Cardiac septum (tissue), 1 donor: ENCODE measurements at regions not wholly inside any gene's neighbourhood (a gene's known extent, or its start where the extent isn't known, plus 50 kb on each side); places are given as distances from the start of the nearest gene placed in this dataset.
"Not testable (repeated sequence)": the region's sequence is repeated elsewhere in the genome, so short reads cannot be mapped to it uniquely, and the experiment has no call there.

Experiments used
- DNase-seq: peaks from one replicate; pipeline ENCODE4 v3.0.0-alpha.2; 2020; ENCODE audit warnings: low spot score
- intact Hi-C: fragments of 100-400 bp; cut with DNase I; formaldehyde crosslinking; loops from one replicate; pipeline ENCODE4 v1.14.0; 2022
- donor health status: DM: no; HTN: no; CAD: no.

GRCh38 chr11:92168936-92169335 is 55.7 kb upstream of the FAT3 start:
- DNase-seq, result no peak
- intact Hi-C loops, result no loop called here

DNA sequence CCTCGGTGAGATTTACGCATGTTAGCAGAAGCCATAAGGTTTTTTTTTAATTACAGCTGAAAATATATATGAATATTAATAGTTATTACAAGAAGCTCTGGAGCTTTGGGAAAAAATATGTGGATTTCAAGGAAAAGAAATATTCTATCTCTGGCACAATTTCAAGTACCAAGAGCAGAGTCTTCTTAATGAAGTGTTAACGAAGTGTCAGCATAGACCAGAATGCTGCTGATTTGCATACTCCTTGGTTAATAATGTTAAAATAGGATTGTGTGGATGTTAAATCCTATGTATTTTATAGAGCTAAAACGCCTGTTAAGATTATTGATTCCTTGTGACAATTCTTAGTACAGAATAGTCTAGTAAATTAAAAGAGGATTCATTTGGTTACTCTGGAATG is 57.0 kb upstream of the FAT3 start:
- DNase-seq, result no peak
- intact Hi-C loops, result no loop called here

- intact Hi-C loops, result no loop called here
- no peak for DNase-seq
These were observed 58.3 kb upstream of the FAT3 start for GRCh38 chr11:92166335-92166734.

DNA sequence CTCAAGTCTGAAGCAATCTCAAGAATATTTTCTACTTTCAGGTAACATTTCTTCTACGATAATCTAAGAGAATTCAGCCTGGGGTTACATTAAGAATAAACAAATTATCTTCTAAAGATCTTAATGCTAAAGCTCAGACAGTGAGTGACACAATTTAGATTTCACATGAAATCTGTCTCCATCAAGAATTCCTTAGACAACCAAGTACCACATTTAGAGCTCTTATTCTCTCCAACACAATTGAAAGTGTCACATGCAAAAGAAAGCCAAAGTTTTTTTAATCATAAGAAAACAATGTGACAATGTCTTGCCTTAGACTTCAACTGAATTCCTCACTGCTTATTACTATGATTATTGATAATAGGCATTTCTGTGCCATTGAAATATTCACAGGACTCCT is 60.7 kb upstream of the FAT3 start:
- DNase-seq, result no peak
- intact Hi-C loops, result no loop called here

- DNase-seq, result no peak
- intact Hi-C loops, result no loop called here
These were observed 61.8 kb upstream of the FAT3 start for GRCh38 chr11:92162776-92163175.

- DNase-seq, result no peak
- intact Hi-C loops, result no loop called here
These were observed 64.7 kb upstream of the FAT3 start for GRCh38 chr11:92159931-92160330.

DNA sequence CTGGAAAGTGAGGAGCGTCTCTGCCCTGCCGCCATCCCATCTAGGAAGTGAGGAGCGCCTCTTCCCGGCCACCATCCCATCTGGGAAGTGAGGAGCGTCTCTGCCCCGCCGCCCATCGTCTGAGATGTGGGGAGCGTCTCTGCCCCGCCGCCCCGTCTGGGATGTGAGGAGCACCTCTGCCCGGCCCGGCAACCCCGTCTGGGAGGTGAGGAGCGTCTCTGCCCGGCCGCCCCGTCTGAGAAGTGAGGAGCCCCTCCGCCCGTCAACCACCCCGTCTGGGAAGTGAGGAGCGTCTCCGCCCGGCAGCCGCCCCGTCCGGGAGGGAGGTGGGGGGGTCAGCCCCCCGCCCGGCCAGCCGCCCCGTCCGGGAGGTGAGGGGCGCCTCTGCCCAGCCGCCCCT is 67.2 kb upstream of the FAT3 start:
- intact Hi-C loops, DNase-seq: not testable (repeated sequence)

DNA sequence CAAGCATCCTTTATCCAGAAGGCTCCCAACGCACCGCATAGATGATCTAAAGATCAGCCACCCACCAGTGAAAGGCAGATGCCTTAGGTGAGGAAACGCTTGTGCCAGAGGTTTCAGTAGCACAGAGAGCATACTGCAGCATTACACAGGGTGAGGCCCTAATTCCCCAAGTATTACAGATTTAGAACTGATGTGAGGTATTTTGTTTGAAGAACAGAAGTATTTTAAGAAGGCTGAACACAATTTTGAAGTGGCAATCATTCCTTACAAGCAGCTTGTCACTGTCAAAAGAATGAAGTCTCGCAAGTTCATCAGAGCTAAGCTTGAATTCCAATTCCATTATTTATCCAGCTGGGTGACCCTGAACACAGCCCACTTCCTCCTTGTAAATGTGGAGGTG is 70.0 kb upstream of the FAT3 start:
- DNase-seq, result no peak
- intact Hi-C loops, result no loop called here

DNA sequence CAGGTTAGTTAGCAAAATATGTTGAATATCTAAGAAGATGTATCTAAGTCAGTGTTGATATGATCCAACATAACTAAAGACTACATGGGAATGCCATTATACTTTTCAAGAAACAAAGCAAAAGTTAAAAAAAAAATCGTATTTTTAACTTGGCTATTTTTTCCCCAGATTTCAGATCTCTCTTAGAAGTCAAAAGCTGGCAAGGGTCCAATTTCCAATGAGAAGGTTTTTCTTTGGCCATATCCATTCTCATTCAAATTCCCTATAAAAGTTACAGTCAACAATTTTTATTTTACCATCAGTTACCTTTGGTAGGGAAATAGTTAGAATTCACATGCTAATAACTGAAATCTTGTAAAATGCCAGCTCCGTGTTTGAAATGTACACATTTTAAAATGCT is 70.5 kb upstream of the FAT3 start:
- intact Hi-C loops, result no loop called here
- DNase-seq, result no peak

DNA sequence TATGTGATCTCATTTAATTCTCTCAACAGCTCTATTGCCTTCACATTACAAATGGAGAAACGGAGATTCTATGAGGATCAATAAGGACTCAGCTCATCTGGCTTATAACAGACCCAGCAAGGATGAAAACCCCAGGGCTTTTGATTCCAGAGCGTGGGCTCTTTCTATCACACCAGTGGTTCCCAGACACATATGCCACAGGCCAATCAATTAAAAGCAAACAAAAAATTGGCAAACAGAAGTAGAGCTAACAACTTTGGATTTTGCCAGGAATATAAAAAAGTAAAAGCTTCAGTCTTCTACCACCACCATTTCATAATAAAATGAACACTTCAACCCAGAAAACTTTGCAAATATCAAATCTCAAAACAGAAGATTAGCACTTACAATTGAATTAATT is 71.1 kb upstream of the FAT3 start:
- intact Hi-C loops, result no loop called here

DNA sequence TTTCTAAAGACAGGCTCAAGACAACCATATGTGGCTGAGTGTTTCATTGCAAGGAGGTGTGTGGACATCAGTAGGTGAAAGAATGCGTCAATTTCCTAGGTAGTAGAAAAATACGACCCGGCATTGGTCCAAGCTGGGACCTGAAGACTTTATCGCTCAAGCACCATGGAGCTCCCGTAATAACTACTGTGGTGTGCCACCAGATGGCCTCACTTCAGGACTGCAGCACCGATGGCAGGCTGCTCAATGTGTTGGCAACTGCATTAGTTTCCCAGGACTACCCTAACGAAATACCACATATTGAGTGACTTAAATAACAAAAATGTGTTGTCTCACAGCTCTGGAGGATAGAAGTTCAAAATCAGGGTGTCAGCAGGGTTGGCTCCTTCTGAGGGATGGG is 72.4 kb upstream of the FAT3 start:
- intact Hi-C loops, result no loop called here
- no peak for DNase-seq

More for the DNA sequence above, 71.1 kb upstream of the FAT3 start:
- no peak for DNase-seq

- intact Hi-C loops, result no loop called here
- no peak for DNase-seq
These were observed 74.6 kb upstream of the FAT3 start for GRCh38 chr11:92149996-92150395.

- DNase-seq, result no peak
- intact Hi-C loops, result no loop called here
These were observed 82.9 kb upstream of the FAT3 start for GRCh38 chr11:92141725-92142124.

GRCh38 chr11:92141159-92141558 is 83.5 kb upstream of the FAT3 start:
- intact Hi-C loops, result no loop called here
- DNase-seq, result no peak

- no peak for DNase-seq
- intact Hi-C loops, result no loop called here
These were observed 84.6 kb upstream of the FAT3 start for GRCh38 chr11:92140021-92140420.

DNA sequence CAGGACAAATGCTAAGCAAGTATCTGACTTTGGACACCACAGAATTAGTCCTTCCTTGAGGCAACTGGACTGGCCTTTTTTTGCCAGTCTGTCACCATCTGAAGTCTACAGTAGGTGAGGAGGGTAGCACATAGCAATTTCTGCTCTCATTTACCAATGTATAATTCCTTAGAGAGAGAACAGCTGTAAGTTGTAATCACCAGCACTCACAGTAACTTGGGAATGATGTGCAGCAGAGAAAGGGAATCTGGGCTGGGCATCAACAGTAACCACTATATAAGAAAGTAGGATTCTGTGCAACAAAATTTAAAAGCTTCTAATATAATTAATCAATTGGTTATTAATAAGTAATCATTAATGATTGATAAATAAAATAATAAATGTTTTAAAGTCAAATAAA is 86.3 kb upstream of the FAT3 start:
- intact Hi-C loops, result no loop called here

DNA sequence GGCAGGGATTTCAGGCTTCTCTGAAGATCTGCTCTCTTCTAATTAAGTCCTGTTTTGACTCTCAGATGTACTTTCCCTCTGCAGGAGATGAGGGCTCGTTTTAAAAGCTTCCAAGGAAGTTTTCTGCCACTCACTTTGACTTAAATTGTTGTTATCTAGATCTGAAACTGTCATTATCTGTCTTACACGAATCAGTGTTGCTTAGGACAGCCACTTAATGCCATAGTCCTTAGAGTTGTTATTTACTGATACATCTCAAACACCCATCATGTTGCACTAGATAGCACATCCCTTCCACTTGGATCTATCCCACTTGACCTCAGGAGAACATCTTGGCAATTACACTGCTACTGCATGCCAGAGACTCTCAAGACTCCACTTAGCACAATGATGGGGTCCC is 86.9 kb upstream of the FAT3 start:
- DNase-seq, result no peak
- intact Hi-C loops, result no loop called here

More for the DNA sequence above, 86.3 kb upstream of the FAT3 start:
- no peak for DNase-seq

GRCh38 chr11:92136797-92137196 is 87.8 kb upstream of the FAT3 start:
- no peak for DNase-seq
- intact Hi-C loops, result no loop called here

- DNase-seq, result no peak
- intact Hi-C loops, result no loop called here
These were observed 93.2 kb upstream of the FAT3 start for GRCh38 chr11:92131289-92131865.

DNA sequence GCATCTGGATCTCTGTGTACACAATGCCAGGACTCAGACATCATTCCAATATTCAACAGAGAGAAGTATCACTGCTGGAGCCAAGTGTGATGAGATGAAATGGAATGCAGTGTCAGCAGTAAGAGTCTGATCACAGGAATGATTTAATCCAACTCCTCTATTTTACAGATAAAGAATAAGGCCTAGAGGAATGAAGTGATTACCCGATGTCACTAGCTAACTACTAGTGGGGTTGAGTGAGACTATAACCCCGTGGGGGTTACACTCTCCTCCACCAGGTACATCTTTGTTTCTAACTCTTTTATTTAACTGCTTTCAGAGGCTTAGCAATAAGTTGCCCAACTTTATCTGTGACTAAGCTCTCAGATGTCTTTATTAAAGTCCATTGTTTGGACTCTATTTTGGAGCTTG is 94.2 kb upstream of the FAT3 start:
- intact Hi-C loops, result no loop called here
- DNase-seq, result no peak

- no peak for DNase-seq
- intact Hi-C loops, result no loop called here
These were observed 94.8 kb upstream of the FAT3 start for GRCh38 chr11:92129811-92130210.

DNA sequence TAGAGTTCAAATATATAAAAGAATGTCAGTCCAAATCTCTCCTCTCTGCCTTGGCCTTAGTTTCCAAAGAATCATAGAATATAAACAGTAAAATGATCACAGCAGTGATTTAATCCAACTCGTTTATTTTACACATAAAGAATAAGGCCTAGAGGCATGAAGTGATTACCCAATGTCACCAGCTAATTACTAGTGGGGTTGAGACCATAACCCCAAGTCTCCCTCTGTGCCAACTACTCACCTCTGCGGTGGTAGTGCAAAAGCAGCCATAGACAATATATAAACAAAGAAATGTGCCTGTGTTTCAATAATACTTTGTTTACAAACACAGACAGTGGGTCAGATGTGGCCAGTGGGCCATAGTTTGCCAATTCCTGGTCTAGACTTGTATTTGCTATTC is 96.6 kb upstream of the FAT3 start:
- no peak for DNase-seq
- intact Hi-C loops, result no loop called here
